Suprapubic skin (tissue), 4 donors: ENCODE measurements at regions not wholly inside any gene's neighbourhood (a gene's known extent, or its start where the extent isn't known, plus 50 kb on each side); places are given as distances from the start of the nearest gene placed in this dataset.

Experiments
- DNase-seq, 2 donors: peaks; one replicate each; pipeline ENCODE4 v3.0.0-alpha.2; 2019; ENCODE audit warnings: low spot score in 2 of 2
- H3K27ac ChIP-seq: fragments of 200-600 bp; sonication (generic); one replicate; pipeline ENCODE4 v1.5.1; 2019
- H3K27me3 ChIP-seq: fragments of 200-600 bp; sonication (generic); one replicate; pipeline ENCODE4 v1.5.1; 2019
- H3K36me3 ChIP-seq: fragments of 200-600 bp; sonication (generic); one replicate; pipeline ENCODE4 v1.5.1; 2019
- H3K4me1 ChIP-seq: fragments of 200-600 bp; sonication (generic); one replicate; pipeline ENCODE4 v1.5.1; 2019
- H3K4me3 ChIP-seq: fragments of 200-600 bp; sonication (generic); one replicate; pipeline ENCODE4 v1.5.1; 2019; ENCODE audit warnings: mild to moderate bottlenecking
- H3K9me3 ChIP-seq: fragments of 200-600 bp; sonication (generic); one replicate; pipeline ENCODE4 v1.5.1; 2019
- EP300 ChIP-seq: sonication (generic); formaldehyde crosslinking; IDR thresholded peaks from one replicate; pipeline ENCODE4 v1.6.1; 2017; ENCODE audit warnings: antibody characterized with exemption
- POLR2A ChIP-seq, 2 donors: fragments of 450-650 bp; IDR thresholded peaks; one replicate each; pipeline ENCODE4 v1.6.1; 2017; ENCODE audit warnings: antibody characterized with exemption in 2 of 2, mild to moderate bottlenecking in 2 of 2, moderate library complexity in 2 of 2
- POLR2AphosphoS5 ChIP-seq, 3 donors: sonication (generic); formaldehyde crosslinking; IDR thresholded peaks; one replicate each; pipeline ENCODE4 v1.6.1; 2017; ENCODE audit warnings: antibody characterized with exemption in 3 of 3
- WGBS: methylation state at CpG from one replicate; pipeline ENCODE4 v1.1.5; 2018; 5-methylcytosine and 5-hydroxymethylcytosine counted together
- TF ChIP-seq, protein P1 (sequence below), 2 donors: fragments of 200-600 bp in 1 of 2; fragments of 450-650 bp in 1 of 2; sonication (generic) in 1 of 2; IDR thresholded peaks; one replicate each; pipeline ENCODE4 v1.5.1; 2016 to 2019; ENCODE audit warnings: antibody characterized with exemption in 2 of 2, mild to moderate bottlenecking in 1 of 2, moderate library complexity in 1 of 2

DNA sequence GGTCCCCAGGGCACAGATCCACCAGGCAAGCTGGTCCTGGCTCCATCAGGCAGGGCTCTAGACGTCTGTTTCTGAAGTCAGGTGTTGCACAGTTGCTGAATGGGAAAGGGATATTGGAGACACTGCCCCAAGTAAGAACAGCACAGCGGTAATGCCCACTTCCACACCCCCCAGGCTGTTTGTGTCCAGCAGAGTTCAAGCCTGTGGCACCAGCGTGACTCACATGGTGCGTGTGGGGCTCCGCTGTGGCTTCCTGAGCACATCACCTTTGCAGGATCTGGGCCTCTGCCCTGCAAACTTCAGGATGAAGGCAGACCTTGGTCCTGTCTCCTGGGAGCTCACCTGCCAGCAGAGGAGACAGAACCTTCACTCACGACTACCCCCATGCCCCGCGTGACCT, 203.3 kb downstream of the TFCP2L1 start:
- Histone ChIP-seq H3K4me3 (no peak overlapping the region), H3K4me1 (peaks cover 2% of the 10 kb centered on the region), H3K27me3 (peaks cover 27% of the 10 kb centered on the region), H3K36me3 (no peaks in the 10 kb centered on the region), H3K9me3 (no peaks in the 10 kb centered on the region), H3K27ac (no peak overlapping the region)
- TF ChIP-seq POLR2A (IDR thresholded peaks at IDR 0.05) (no peak), EP300 (no peak), POLR2AphosphoS5 (IDR thresholded peaks at IDR 0.05) (no peak)
- TF ChIP-seq, protein P1, sequence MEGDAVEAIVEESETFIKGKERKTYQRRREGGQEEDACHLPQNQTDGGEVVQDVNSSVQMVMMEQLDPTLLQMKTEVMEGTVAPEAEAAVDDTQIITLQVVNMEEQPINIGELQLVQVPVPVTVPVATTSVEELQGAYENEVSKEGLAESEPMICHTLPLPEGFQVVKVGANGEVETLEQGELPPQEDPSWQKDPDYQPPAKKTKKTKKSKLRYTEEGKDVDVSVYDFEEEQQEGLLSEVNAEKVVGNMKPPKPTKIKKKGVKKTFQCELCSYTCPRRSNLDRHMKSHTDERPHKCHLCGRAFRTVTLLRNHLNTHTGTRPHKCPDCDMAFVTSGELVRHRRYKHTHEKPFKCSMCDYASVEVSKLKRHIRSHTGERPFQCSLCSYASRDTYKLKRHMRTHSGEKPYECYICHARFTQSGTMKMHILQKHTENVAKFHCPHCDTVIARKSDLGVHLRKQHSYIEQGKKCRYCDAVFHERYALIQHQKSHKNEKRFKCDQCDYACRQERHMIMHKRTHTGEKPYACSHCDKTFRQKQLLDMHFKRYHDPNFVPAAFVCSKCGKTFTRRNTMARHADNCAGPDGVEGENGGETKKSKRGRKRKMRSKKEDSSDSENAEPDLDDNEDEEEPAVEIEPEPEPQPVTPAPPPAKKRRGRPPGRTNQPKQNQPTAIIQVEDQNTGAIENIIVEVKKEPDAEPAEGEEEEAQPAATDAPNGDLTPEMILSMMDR (IDR thresholded peaks at IDR 0.05), result no peak
- no peak for DNase-seq
- WGBS, result 90% methylated on average over 8 of the region's 8 CpGs

GRCh38 chr2:121082191-121082590, 202.8 kb downstream of the TFCP2L1 start:
- no peaks in the 10 kb centered on the region for H3K4me1 ChIP-seq
- no peak overlapping the region for H3K27ac ChIP-seq
- H3K9me3 ChIP-seq, result no peaks in the 10 kb centered on the region
- no peak overlapping the region for H3K4me3 ChIP-seq
- H3K36me3 ChIP-seq, result no peaks in the 10 kb centered on the region
- no peak for DNase-seq
- TF ChIP-seq POLR2AphosphoS5 (IDR thresholded peaks at IDR 0.05), result no peak
- TF ChIP-seq POLR2A (IDR thresholded peaks at IDR 0.05), result no peak
- peaks cover 27% of the 10 kb centered on the region for H3K27me3 ChIP-seq
- 50% methylated on average over 1 of the region's 1 CpG for WGBS

- Histone ChIP-seq H3K4me3 (no peak overlapping the region), H3K9me3 (no peaks in the 10 kb centered on the region)
- WGBS, result 26% methylated on average over 15 of the region's 15 CpGs
Measured at GRCh38 chr2:121084130-121084680, 200.8 kb downstream of the TFCP2L1 start.

GRCh38 chr2:121085801-121086200, 199.2 kb downstream of the TFCP2L1 start:
- Histone ChIP-seq H3K9me3 (no peaks in the 10 kb centered on the region), H3K36me3 (no peaks in the 10 kb centered on the region), H3K27ac (no peak overlapping the region), H3K27me3 (peaks cover 21% of the 10 kb centered on the region), H3K4me3 (no peak overlapping the region), H3K4me1 (peaks cover 7% of the 10 kb centered on the region)
- TF ChIP-seq, protein P1 (IDR thresholded peaks at IDR 0.05), result no peak
- no peak for TF ChIP-seq POLR2A (IDR thresholded peaks at IDR 0.05)
- no peak for TF ChIP-seq POLR2AphosphoS5 (IDR thresholded peaks at IDR 0.05)
- DNase-seq, result no peak
- WGBS, result 75% methylated on average over 2 of the region's 5 CpGs

More at GRCh38 chr2:121084130-121084680, 200.8 kb downstream of the TFCP2L1 start:
- TF ChIP-seq POLR2AphosphoS5 (IDR thresholded peaks at IDR 0.05), result no peak
- TF ChIP-seq, protein P1 (IDR thresholded peaks at IDR 0.05), result no peak
- TF ChIP-seq POLR2A (IDR thresholded peaks at IDR 0.05), result no peak
- no peak for TF ChIP-seq EP300
- Histone ChIP-seq H3K4me1 (peaks cover 7% of the 10 kb centered on the region), H3K27ac (no peak overlapping the region), H3K36me3 (no peaks in the 10 kb centered on the region), H3K27me3 (peaks cover 23% of the 10 kb centered on the region)
- no peak for DNase-seq

DNA sequence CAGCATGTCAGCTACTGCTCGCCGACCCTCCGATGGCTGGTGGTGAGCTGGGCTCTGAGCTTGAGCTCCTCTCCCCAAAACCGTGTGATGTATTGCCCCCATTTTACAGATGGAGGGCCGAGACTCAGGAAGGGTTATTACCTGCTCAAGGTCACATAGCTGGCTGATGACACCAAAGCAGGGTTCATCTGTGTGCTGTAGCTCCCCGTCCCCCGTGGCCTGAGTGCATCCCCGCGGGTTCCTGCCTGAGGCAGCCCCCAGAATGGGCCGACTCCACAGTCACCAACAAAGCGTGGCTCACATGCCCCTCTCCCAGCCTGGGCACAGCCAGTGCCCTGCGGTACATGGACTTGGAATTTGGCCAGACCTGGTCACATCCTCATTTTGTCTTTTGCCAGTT, 198.6 kb downstream of the TFCP2L1 start:
- no peaks in the 10 kb centered on the region for H3K9me3 ChIP-seq
- peaks cover 16% of the 10 kb centered on the region for H3K27me3 ChIP-seq
- 93% methylated on average over 5 of the region's 12 CpGs for WGBS
- peaks cover 7% of the 10 kb centered on the region for H3K4me1 ChIP-seq
- no peak for TF ChIP-seq POLR2A (IDR thresholded peaks at IDR 0.05)
- no peak for TF ChIP-seq EP300
- no peak for TF ChIP-seq POLR2AphosphoS5 (IDR thresholded peaks at IDR 0.05)
- TF ChIP-seq, protein P1 (IDR thresholded peaks at IDR 0.05), result no peak
- no peak for DNase-seq
- no peak overlapping the region for H3K4me3 ChIP-seq
- H3K36me3 ChIP-seq, result no peaks in the 10 kb centered on the region
- H3K27ac ChIP-seq, result no peak overlapping the region

DNA sequence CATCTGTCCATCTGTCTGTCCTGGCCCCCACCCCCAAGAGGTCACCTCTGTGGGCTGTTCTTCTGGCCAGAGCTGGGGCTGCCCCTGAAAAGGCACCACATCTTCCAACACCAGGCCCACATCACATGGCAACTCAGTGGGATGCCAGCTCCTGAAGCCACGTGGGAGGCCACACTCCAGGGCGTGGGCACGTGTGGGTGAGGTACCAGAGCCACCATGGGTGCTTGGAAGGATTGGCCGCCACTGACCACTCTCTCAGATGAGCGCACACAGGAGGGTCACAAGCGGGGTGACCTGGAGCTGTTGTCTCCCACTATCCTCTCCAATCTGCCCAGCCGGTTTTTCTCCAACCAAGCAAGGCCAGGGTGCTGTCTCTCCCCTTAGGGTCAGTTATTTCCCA, 197.9 kb downstream of the TFCP2L1 start:
- Histone ChIP-seq H3K27ac (no peak overlapping the region), H3K27me3 (peaks cover 12% of the 10 kb centered on the region), H3K4me3 (no peak overlapping the region), H3K4me1 (peaks cover 7% of the 10 kb centered on the region), H3K9me3 (peaks cover 1% of the 10 kb centered on the region), H3K36me3 (no peaks in the 10 kb centered on the region)
- WGBS, result 60% methylated on average over 2 of the region's 7 CpGs
- DNase-seq, result no peak
- TF ChIP-seq EP300 (no peak), POLR2AphosphoS5 (IDR thresholded peaks at IDR 0.05) (no peak), POLR2A (IDR thresholded peaks at IDR 0.05) (no peak)
- TF ChIP-seq, protein P1 (IDR thresholded peaks at IDR 0.05), result no peak
